ENCODE measurements at regions not wholly inside any gene's neighbourhood (a gene's known extent, or its start where the extent isn't known, plus 50 kb on each side); places are given as distances from the start of the nearest gene placed in this dataset.

GRCh38 chr18:61643884-61644647 is 248.7 kb downstream of the RNF152 start:
- TF ChIP-seq CTCF (IDR thresholded peaks at IDR 0.05), result no peak
- TF ChIP-seq POLR2A (IDR thresholded peaks at IDR 0.05), result no peak

Measured in uterus (tissue), 2 donors.